CD8-positive, alpha-beta memory T cell (primary cell): ENCODE measurements at regions not wholly inside any gene's neighbourhood (a gene's known extent, or its start where the extent isn't known, plus 50 kb on each side); places are given as distances from the start of the nearest gene placed in this dataset.

Experiments
- CTCF ChIA-PET: fragments of 350-600 bp; sonication (Branson Sonifier 250); formaldehyde crosslinking; loops from one replicate; lab custom pipeline; 2021; ENCODE audit warnings: antibody characterized with exemption; lab: Charles Lee
- POLR2A ChIA-PET: fragments of 350-600 bp; sonication (Branson Sonifier 250); formaldehyde crosslinking; loops from one replicate; lab custom pipeline; 2021; ENCODE audit warnings: antibody characterized with exemption; lab: Charles Lee
- DNase-seq, 5 donors: peaks; one replicate each; pipeline versions ENCODE4 v3.0.0 to v3.0.0-alpha.2; 2020 to 2022; ENCODE audit warnings: mixed read lengths in 1 of 5
- H3K27ac ChIP-seq: one replicate; pipeline ENCODE4 v1.7.0; 2013; ENCODE audit warnings: low read depth, mild to moderate bottlenecking, low read length, moderate library complexity
- H3K27me3 ChIP-seq: 2 replicates; pipeline ENCODE4 v1.7.0; 2013; ENCODE audit warnings: low read length, mild to moderate bottlenecking; ENCODE audit not compliant: insufficient read depth, poor library complexity, severe bottlenecking
- H3K36me3 ChIP-seq: 2 replicates; pipeline ENCODE4 v1.7.0; 2013; ENCODE audit warnings: mild to moderate bottlenecking, low read length, moderate library complexity; ENCODE audit not compliant: insufficient read depth
- H3K4me1 ChIP-seq: 2 replicates; pipeline ENCODE4 v1.7.0; 2013; ENCODE audit warnings: mild to moderate bottlenecking, low read length, moderate library complexity; ENCODE audit not compliant: insufficient read depth
- H3K4me3 ChIP-seq: 2 replicates; pipeline ENCODE4 v1.7.0; 2013; ENCODE audit warnings: mild to moderate bottlenecking, low read length
- H3K9me3 ChIP-seq: 2 replicates; pipeline ENCODE4 v1.7.0; 2013; ENCODE audit warnings: mild to moderate bottlenecking, low read length
- H3K27ac Mint-ChIP-seq, 8 donors: one replicate each; pipeline ENCODE4 v1.8.0; 2020 to 2021; ENCODE audit warnings: mixed read lengths in 8 of 8, mild to moderate bottlenecking in 6 of 8, inconsistent platforms in 3 of 8, moderate library complexity in 3 of 8
- H3K27me3 Mint-ChIP-seq, 2 donors: one replicate each; pipeline ENCODE4 v1.8.0; 2020 to 2021; ENCODE audit warnings: mixed read lengths in 2 of 2, mild to moderate bottlenecking in 1 of 2, moderate library complexity in 1 of 2
- H3K36me3 Mint-ChIP-seq, 3 donors: one replicate each; pipeline ENCODE4 v1.8.0; 2020 to 2021; ENCODE audit warnings: mixed read lengths in 3 of 3, inconsistent platforms in 1 of 3, mild to moderate bottlenecking in 1 of 3
- H3K4me1 Mint-ChIP-seq, 3 donors: one replicate each; pipeline ENCODE4 v1.8.0; 2020 to 2021; ENCODE audit warnings: mixed read lengths in 3 of 3, inconsistent platforms in 1 of 3, mild to moderate bottlenecking in 1 of 3
- H3K4me3 Mint-ChIP-seq, 7 donors: one replicate each; pipeline ENCODE4 v1.8.0; 2020 to 2021; ENCODE audit warnings: mixed read lengths in 7 of 7, mild to moderate bottlenecking in 6 of 7, moderate library complexity in 4 of 7, inconsistent platforms in 2 of 7
- H3K9me3 Mint-ChIP-seq, 5 donors: one replicate each; pipeline ENCODE4 v1.8.0; 2020 to 2022; ENCODE audit warnings: mixed read lengths in 5 of 5, mild to moderate bottlenecking in 3 of 5, moderate library complexity in 2 of 5, inconsistent platforms in 1 of 5

- Histone ChIP-seq H3K4me3 (no peak overlapping the region), H3K36me3 (no peaks in the 10 kb centered on the region), H3K4me1 (no peaks in the 10 kb centered on the region), H3K27ac (no peak overlapping the region), H3K27me3 (no peaks in the 10 kb centered on the region), H3K9me3 (no peaks in the 10 kb centered on the region)
- Mint-ChIP-seq H3K27me3 (no peaks in the 10 kb centered on the region), H3K27ac (no peak overlapping the region), H3K36me3 (no peaks in the 10 kb centered on the region), H3K9me3 (peaks cover 2 to 27% (median 4%) of the 10 kb centered on the region in 5 donors), H3K4me3 (no peak overlapping the region), H3K4me1 (no peaks in the 10 kb centered on the region)
- DNase-seq = no peak
- ChIA-PET CTCF (no interaction called here), POLR2A (no interaction called here)
These were observed 186.6 kb upstream of the CDH11 start for GRCh38 chr16:65308506-65308905.

GRCh38 chr16:65307286-65307685 is 185.4 kb upstream of the CDH11 start:
- Histone ChIP-seq H3K4me3 (no peak overlapping the region), H3K36me3 (no peaks in the 10 kb centered on the region), H3K9me3 (no peaks in the 10 kb centered on the region), H3K27ac (no peak overlapping the region), H3K4me1 (no peaks in the 10 kb centered on the region), H3K27me3 (no peaks in the 10 kb centered on the region)
- DNase-seq = no peak
- Mint-ChIP-seq H3K36me3 (no peaks in the 10 kb centered on the region), H3K27ac (no peak overlapping the region), H3K9me3 (peaks cover 0 to 23% (median 4%) of the 10 kb centered on the region in 5 donors), H3K27me3 (no peaks in the 10 kb centered on the region), H3K4me3 (no peak overlapping the region), H3K4me1 (no peaks in the 10 kb centered on the region)
- POLR2A ChIA-PET = no interaction called here
- CTCF ChIA-PET = no interaction called here

GRCh38 chr16:65306722-65307121 is 184.9 kb upstream of the CDH11 start:
- no peak overlapping the region for H3K4me3 Mint-ChIP-seq
- no peaks in the 10 kb centered on the region for H3K4me1 Mint-ChIP-seq
- DNase-seq = no peak
- no peaks in the 10 kb centered on the region for H3K36me3 Mint-ChIP-seq
- H3K27me3 Mint-ChIP-seq = no peaks in the 10 kb centered on the region
- Histone ChIP-seq H3K27ac (no peak overlapping the region), H3K36me3 (no peaks in the 10 kb centered on the region), H3K27me3 (no peaks in the 10 kb centered on the region), H3K9me3 (no peaks in the 10 kb centered on the region), H3K4me1 (no peaks in the 10 kb centered on the region), H3K4me3 (no peak overlapping the region)
- ChIA-PET CTCF (no interaction called here), POLR2A (no interaction called here)
- H3K9me3 Mint-ChIP-seq = peaks cover 0 to 20% (median 4%) of the 10 kb centered on the region in 5 donors
- no peak overlapping the region for H3K27ac Mint-ChIP-seq

GRCh38 chr16:65306300-65306699 is 184.4 kb upstream of the CDH11 start:
- ChIA-PET CTCF (no interaction called here), POLR2A (no interaction called here)
- Histone ChIP-seq H3K4me1 (no peaks in the 10 kb centered on the region), H3K27me3 (no peaks in the 10 kb centered on the region), H3K36me3 (no peaks in the 10 kb centered on the region), H3K4me3 (no peak overlapping the region), H3K9me3 (no peaks in the 10 kb centered on the region), H3K27ac (no peak overlapping the region)
- no peak overlapping the region for H3K27ac Mint-ChIP-seq
- H3K9me3 Mint-ChIP-seq = peaks cover 0 to 20% (median 4%) of the 10 kb centered on the region in 5 donors
- no peak overlapping the region for H3K4me3 Mint-ChIP-seq
- H3K27me3 Mint-ChIP-seq = no peaks in the 10 kb centered on the region
- DNase-seq = no peak
- no peaks in the 10 kb centered on the region for H3K36me3 Mint-ChIP-seq
- no peaks in the 10 kb centered on the region for H3K4me1 Mint-ChIP-seq

GRCh38 chr16:65305266-65305959 is 183.6 kb upstream of the CDH11 start:
- no peak for DNase-seq
- no peak overlapping the region for H3K27ac ChIP-seq
- H3K4me1 ChIP-seq = no peaks in the 10 kb centered on the region
- no peaks in the 10 kb centered on the region for H3K36me3 ChIP-seq
- no peak overlapping the region for H3K4me3 Mint-ChIP-seq
- ChIA-PET CTCF (no interaction called here), POLR2A (no interaction called here)
- no peak overlapping the region for H3K4me3 ChIP-seq
- no peak overlapping the region for H3K27ac Mint-ChIP-seq
- H3K4me1 Mint-ChIP-seq = no peaks in the 10 kb centered on the region
- no peaks in the 10 kb centered on the region for H3K9me3 ChIP-seq
- H3K9me3 Mint-ChIP-seq = peaks cover 0 to 27% (median 4%) of the 10 kb centered on the region in 5 donors
- H3K27me3 Mint-ChIP-seq = no peaks in the 10 kb centered on the region
- no peaks in the 10 kb centered on the region for H3K36me3 Mint-ChIP-seq
- no peaks in the 10 kb centered on the region for H3K27me3 ChIP-seq

- no peak for DNase-seq
- Mint-ChIP-seq H3K27ac (no peak overlapping the region), H3K9me3 (peaks cover 0 to 32% (median 6%) of the 10 kb centered on the region in 5 donors), H3K36me3 (no peaks in the 10 kb centered on the region), H3K4me1 (no peaks in the 10 kb centered on the region), H3K27me3 (peaks cover 0 to 2% of the 10 kb centered on the region in 2 donors), H3K4me3 (no peak overlapping the region)
- Histone ChIP-seq H3K4me1 (no peaks in the 10 kb centered on the region), H3K27ac (no peak overlapping the region), H3K9me3 (no peaks in the 10 kb centered on the region), H3K27me3 (no peaks in the 10 kb centered on the region), H3K36me3 (no peaks in the 10 kb centered on the region), H3K4me3 (no peak overlapping the region)
- ChIA-PET CTCF (no interaction called here), POLR2A (no interaction called here)
These were observed 179.2 kb upstream of the CDH11 start for GRCh38 chr16:65301029-65301428.

- Mint-ChIP-seq H3K27me3 (peaks cover 0 to 2% of the 10 kb centered on the region in 2 donors), H3K9me3 (peaks cover 3 to 26% (median 8%) of the 10 kb centered on the region in 5 donors), H3K36me3 (peaks cover 0 to 4% (median 0%) of the 10 kb centered on the region in 3 donors), H3K4me1 (no peaks in the 10 kb centered on the region), H3K4me3 (no peak overlapping the region), H3K27ac (no peak overlapping the region)
- DNase-seq = no peak
- H3K36me3 ChIP-seq = no peaks in the 10 kb centered on the region
- no peaks in the 10 kb centered on the region for H3K9me3 ChIP-seq
- H3K27ac ChIP-seq = no peak overlapping the region
- ChIA-PET POLR2A (no interaction called here), CTCF (no interaction called here)
- no peaks in the 10 kb centered on the region for H3K27me3 ChIP-seq
- no peaks in the 10 kb centered on the region for H3K4me1 ChIP-seq
- no peak overlapping the region for H3K4me3 ChIP-seq
These were observed 175.6 kb upstream of the CDH11 start for GRCh38 chr16:65297453-65297852.

- Histone ChIP-seq H3K27me3 (no peaks in the 10 kb centered on the region), H3K9me3 (no peaks in the 10 kb centered on the region), H3K27ac (no peak overlapping the region), H3K36me3 (no peaks in the 10 kb centered on the region), H3K4me1 (no peaks in the 10 kb centered on the region), H3K4me3 (no peak overlapping the region)
- Mint-ChIP-seq H3K36me3 (peaks cover 0 to 4% (median 0%) of the 10 kb centered on the region in 3 donors), H3K4me3 (no peak overlapping the region), H3K9me3 (peaks cover 7 to 29% (median 12%) of the 10 kb centered on the region in 5 donors), H3K27ac (no peak overlapping the region), H3K4me1 (no peaks in the 10 kb centered on the region), H3K27me3 (peaks cover 0 to 2% of the 10 kb centered on the region in 2 donors)
- CTCF ChIA-PET = no interaction called here
- POLR2A ChIA-PET = no interaction called here
- no peak for DNase-seq
These were observed 173.7 kb upstream of the CDH11 start for GRCh38 chr16:65295527-65295926.
